Endothelial cell of umbilical vein (primary cell): ENCODE measurements at regions not wholly inside any gene's neighbourhood (a gene's known extent, or its start where the extent isn't known, plus 50 kb on each side); places are given as distances from the start of the nearest gene placed in this dataset.

Experiments
- BruUV-seq: library from RNA; stranded (reverse); fragments of 400-500 nt; replicated peaks from 2 replicates; lab custom pipeline; 2021; lab: Mats Ljungman, UMichigan
- CTCF ChIA-PET: fragments of 300-600, 350-600 bp; sonication (Branson Sonifier 250); formaldehyde crosslinking; loops from one replicate; lab custom pipeline; 2021; ENCODE audit warnings: antibody characterized with exemption, inconsistent platforms; lab: Charles Lee
- POLR2A ChIA-PET: fragments of 300-600, 350-600 bp; sonication (Branson Sonifier 250); formaldehyde crosslinking; loops from one replicate; lab custom pipeline; 2021; ENCODE audit warnings: antibody characterized with exemption, inconsistent platforms; lab: Charles Lee
- DNase-seq: peaks from one replicate; pipeline ENCODE4 v3.0.0-alpha.2; 2011; ENCODE audit warnings: low read depth, low spot score
- FAIRE-seq: peaks from 2 replicates; lab custom pipeline; 2011; peaks lifted over from hg19 to GRCh38; lab: Jason Lieb, UNC
- H2AFZ ChIP-seq: 2 replicates; pipeline ENCODE4 v1.6.0; 2012; ENCODE audit warnings: low read depth, low read length, control low read depth, inconsistent platforms
- H3K27ac ChIP-seq: 2 replicates; pipeline ENCODE4 v1.5.1; 2011; ENCODE audit warnings: low read depth, mild to moderate bottlenecking, control low read depth, low read length, moderate library complexity; ENCODE audit not compliant: insufficient read depth
- H3K27me3 ChIP-seq, 2 experiments: 2 replicates each; pipeline versions ENCODE4 v1.6.0 to v1.6.1; 2011; ENCODE audit warnings: low read length in 2 of 2, mixed read lengths in 1 of 2; ENCODE audit not compliant: control insufficient read depth in 2 of 2, insufficient read depth in 2 of 2
- H3K36me3 ChIP-seq, 2 experiments: 2 replicates in 1 of 2; 3 replicates in 1 of 2; pipeline ENCODE4 v1.5.1; 2011; ENCODE audit warnings: low read length in 2 of 2, mild to moderate bottlenecking in 1 of 2, moderate library complexity in 1 of 2; ENCODE audit not compliant: control insufficient read depth in 2 of 2, insufficient read depth in 2 of 2; ENCODE audit errors: extremely low read depth in 1 of 2
- H3K4me1 ChIP-seq: 3 replicates; pipeline ENCODE4 v1.5.1; 2011; ENCODE audit warnings: mild to moderate bottlenecking, low read length; ENCODE audit not compliant: control insufficient read depth, insufficient read depth; ENCODE audit errors: extremely low read depth
- H3K4me2 ChIP-seq: 2 replicates; pipeline ENCODE4 v1.6.1; 2011; ENCODE audit warnings: low read length, control low read depth, mixed read lengths; ENCODE audit not compliant: insufficient read depth
- H3K4me3 ChIP-seq, 3 experiments: fragments of 200-600 bp in 1 of 3; sonication (generic), shearing (Covaris generic) in 1 of 3; replicated peaks in 1 of 3; 2 replicates each; pipeline ENCODE4 v1.5.1; 2011 to 2016; ENCODE audit warnings: control low read depth in 3 of 3, low read length in 3 of 3, mild to moderate bottlenecking in 2 of 3, inconsistent platforms in 1 of 3, low read depth in 1 of 3, moderate library complexity in 1 of 3; ENCODE audit not compliant: insufficient read depth in 1 of 3
- H3K79me2 ChIP-seq: 2 replicates; pipeline ENCODE4 v1.6.0; 2012; ENCODE audit warnings: low read length, inconsistent platforms; ENCODE audit not compliant: control insufficient read depth, insufficient read depth
- H3K9ac ChIP-seq: replicated peaks from 2 replicates; pipeline ENCODE3; 2011; ENCODE audit warnings: low read length, control low read depth; ENCODE audit not compliant: insufficient read depth; ENCODE audit errors: extremely low read depth
- H3K9me1 ChIP-seq: replicated peaks from 3 replicates; pipeline ENCODE4 v1.6.0; 2011; ENCODE audit warnings: mild to moderate bottlenecking, low read length; ENCODE audit not compliant: control insufficient read depth, insufficient read depth; ENCODE audit errors: extremely low read depth
- H3K9me3 ChIP-seq: replicated peaks from 2 replicates; pipeline ENCODE4 v1.5.1; 2012; ENCODE audit warnings: low read length, inconsistent platforms; ENCODE audit not compliant: control insufficient read depth, insufficient read depth
- H4K20me1 ChIP-seq: replicated peaks from 2 replicates; pipeline ENCODE3; 2011; ENCODE audit warnings: mild to moderate bottlenecking, low read length; ENCODE audit not compliant: control insufficient read depth, insufficient read depth; ENCODE audit errors: extremely low read depth
- EZH2 ChIP-seq: IDR thresholded peaks from 2 replicates; pipeline ENCODE4 v1.6.1; 2012; ENCODE audit warnings: borderline replicate concordance, low read depth, mild to moderate bottlenecking, moderate library complexity, low read length, inconsistent platforms; ENCODE audit not compliant: severe bottlenecking
- FOS ChIP-seq: IDR thresholded peaks from 2 replicates; pipeline ENCODE4 v1.6.1; 2011; ENCODE audit warnings: mild to moderate bottlenecking, low read length, moderate library complexity, borderline replicate concordance; ENCODE audit not compliant: insufficient read depth
- GATA2 ChIP-seq: IDR thresholded peaks from 2 replicates; pipeline ENCODE4 v1.7.0; 2011; ENCODE audit warnings: low read depth, mild to moderate bottlenecking, moderate library complexity, mixed read lengths, low read length; ENCODE audit not compliant: insufficient read length, insufficient read depth
- JUN ChIP-seq: IDR thresholded peaks from 2 replicates; pipeline ENCODE4 v1.6.1; 2011; ENCODE audit warnings: borderline replicate concordance, low read depth; ENCODE audit not compliant: insufficient read length, insufficient read depth
- MAX ChIP-seq: IDR thresholded peaks from 2 replicates; pipeline ENCODE4 v1.6.1; 2011; ENCODE audit not compliant: insufficient read depth, insufficient read length
- MYC ChIP-seq: IDR thresholded peaks from one replicate; pipeline ENCODE4 v1.6.1; 2011; ENCODE audit warnings: mild to moderate bottlenecking, low read depth, low read length
- POLR2A ChIP-seq: IDR thresholded peaks from 2 replicates; pipeline ENCODE4 v1.6.1; 2012; ENCODE audit warnings: low read depth, mild to moderate bottlenecking, control low read depth, low read length
- POLR2AphosphoS5 ChIP-seq: IDR thresholded peaks from 2 replicates; pipeline ENCODE4 v1.6.1; 2012; ENCODE audit warnings: low read depth, mild to moderate bottlenecking, control low read depth, low read length, moderate library complexity; ENCODE audit not compliant: insufficient read depth
- dilution Hi-C: fragments of 300-500 bp; cut with MboI; formaldehyde crosslinking; loops from one replicate; pipeline ENCODE4 v1.15.0; 2019; ENCODE audit warnings: low sequenced_read_pairs; ENCODE audit not compliant: extremely low pct_ligation_motif_present
- intact Hi-C: fragments of 100-400 bp; cut with micrococcal nuclease; formaldehyde crosslinking; loops from one replicate; pipeline ENCODE4 v1.10.0; 2022
- TF ChIP-seq, protein P1 (sequence below), 2 donors: IDR thresholded peaks; 1 replicate in 1 of 2; 2 replicates in 1 of 2; pipeline ENCODE4 v1.5.1; 2011; ENCODE audit warnings: low read length in 2 of 2, mild to moderate bottlenecking in 2 of 2, moderate library complexity in 2 of 2, control low read depth in 1 of 2, inconsistent platforms in 1 of 2, low read depth in 1 of 2; ENCODE audit not compliant: insufficient read depth in 1 of 2; ENCODE audit errors: extremely low read depth in 1 of 2

DNA sequence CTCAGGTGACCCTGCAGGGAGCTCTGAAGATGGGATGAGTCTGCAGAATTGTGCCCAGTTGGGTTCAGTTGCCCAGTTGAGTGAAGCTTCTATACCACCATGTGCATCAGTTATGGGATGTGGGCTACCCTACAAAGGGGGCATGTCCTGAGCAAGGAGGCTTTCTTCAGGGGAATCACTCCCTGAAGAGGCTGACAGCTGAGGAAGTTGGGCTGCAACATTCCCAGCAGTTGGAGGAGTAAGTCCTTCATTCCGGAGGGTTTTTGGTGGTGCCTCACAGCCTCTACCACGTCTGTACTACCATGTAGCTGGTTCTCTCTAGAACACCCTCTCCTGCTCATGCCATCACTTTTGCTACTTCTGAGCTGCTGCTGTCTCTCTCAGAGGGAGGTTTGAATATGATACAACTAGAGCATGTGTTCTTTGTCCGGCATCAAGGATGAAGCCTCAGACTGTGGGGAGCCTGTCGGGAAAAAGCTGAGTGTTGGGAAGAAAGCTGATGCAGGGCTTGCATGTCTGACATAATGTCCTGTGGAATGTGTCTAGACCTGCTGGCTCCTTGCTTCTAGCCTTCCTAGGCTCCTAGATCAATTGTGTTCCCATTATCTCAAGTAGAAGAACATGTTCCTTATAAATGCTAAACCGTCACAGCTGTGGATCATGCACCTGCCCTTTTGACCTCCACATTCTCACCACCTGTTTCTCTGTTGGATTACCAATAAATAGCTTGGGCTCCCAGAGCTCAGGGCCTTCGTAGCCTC, 355.8 kb downstream of the CCSER2 start:
- no peaks in the 10 kb centered on the region for H3K4me1 ChIP-seq
- no TSS peak for BruUV-seq
- no peaks in the 10 kb centered on the region for H3K79me2 ChIP-seq
- dilution Hi-C loops (no loop called here), intact Hi-C loops (no loop called here)
- POLR2A ChIA-PET: no interaction called here
- H3K9me1 ChIP-seq: no peaks in the 10 kb centered on the region
- DNase-seq (no peak), FAIRE-seq (no peak)
- H3K4me2 ChIP-seq: no peak overlapping the region
- H3K27me3 ChIP-seq: no peaks in the 10 kb centered on the region
- CTCF ChIA-PET: no interaction called here
- H3K9me3 ChIP-seq: no peaks in the 10 kb centered on the region
- no peak overlapping the region for H3K9ac ChIP-seq
- H3K36me3 ChIP-seq: no peaks in the 10 kb centered on the region
- TF ChIP-seq EZH2: no peak
- TF ChIP-seq, protein P1, sequence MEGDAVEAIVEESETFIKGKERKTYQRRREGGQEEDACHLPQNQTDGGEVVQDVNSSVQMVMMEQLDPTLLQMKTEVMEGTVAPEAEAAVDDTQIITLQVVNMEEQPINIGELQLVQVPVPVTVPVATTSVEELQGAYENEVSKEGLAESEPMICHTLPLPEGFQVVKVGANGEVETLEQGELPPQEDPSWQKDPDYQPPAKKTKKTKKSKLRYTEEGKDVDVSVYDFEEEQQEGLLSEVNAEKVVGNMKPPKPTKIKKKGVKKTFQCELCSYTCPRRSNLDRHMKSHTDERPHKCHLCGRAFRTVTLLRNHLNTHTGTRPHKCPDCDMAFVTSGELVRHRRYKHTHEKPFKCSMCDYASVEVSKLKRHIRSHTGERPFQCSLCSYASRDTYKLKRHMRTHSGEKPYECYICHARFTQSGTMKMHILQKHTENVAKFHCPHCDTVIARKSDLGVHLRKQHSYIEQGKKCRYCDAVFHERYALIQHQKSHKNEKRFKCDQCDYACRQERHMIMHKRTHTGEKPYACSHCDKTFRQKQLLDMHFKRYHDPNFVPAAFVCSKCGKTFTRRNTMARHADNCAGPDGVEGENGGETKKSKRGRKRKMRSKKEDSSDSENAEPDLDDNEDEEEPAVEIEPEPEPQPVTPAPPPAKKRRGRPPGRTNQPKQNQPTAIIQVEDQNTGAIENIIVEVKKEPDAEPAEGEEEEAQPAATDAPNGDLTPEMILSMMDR (IDR thresholded peaks at IDR 0.05; ENCODE audit: extremely low read depth in 1 of 2, insufficient read depth in 1 of 2, low read depth in 1 of 2, low read length in 2 of 2): no peak
- TF ChIP-seq FOS: no peak
- TF ChIP-seq MAX: no peak
- no peak for TF ChIP-seq POLR2A
- TF ChIP-seq POLR2AphosphoS5: no peak
- no peak for TF ChIP-seq JUN
- no peak for TF ChIP-seq GATA2
- no peak for TF ChIP-seq MYC
- H3K4me3 ChIP-seq: no peak overlapping the region
- no peak overlapping the region for H2AFZ ChIP-seq
- no peak overlapping the region for H3K27ac ChIP-seq
- no peaks in the 10 kb centered on the region for H4K20me1 ChIP-seq
